Fibroblast of villous mesenchyme (primary cell): ENCODE measurements at regions not wholly inside any gene's neighbourhood (a gene's known extent, or its start where the extent isn't known, plus 50 kb on each side); places are given as distances from the start of the nearest gene placed in this dataset.

ENCODE experiments used
- DNase-seq: peaks from one replicate; pipeline ENCODE4 v3.0.0-alpha.2; 2010; ENCODE audit warnings: low read depth
- H3K4me3 ChIP-seq: 2 replicates; pipeline ENCODE4 v1.5.1; 2011; ENCODE audit warnings: low read depth, mild to moderate bottlenecking, low read length
- CTCF ChIP-seq: IDR thresholded peaks from 2 replicates; pipeline ENCODE4 v1.5.1; 2012; ENCODE audit warnings: low read depth, mild to moderate bottlenecking, low read length; ENCODE audit not compliant: insufficient read depth

- DNase-seq = no peak
- H3K4me3 ChIP-seq = no peak overlapping the region
- no peak for TF ChIP-seq CTCF
These were observed 373.0 kb downstream of the ALG10 start for GRCh38 chr12:34395056-34396005.

- no peak for TF ChIP-seq CTCF
- DNase-seq = no peak
- no peak overlapping the region for H3K4me3 ChIP-seq
These were observed 373.9 kb downstream of the ALG10 start for GRCh38 chr12:34396006-34396860.

DNA sequence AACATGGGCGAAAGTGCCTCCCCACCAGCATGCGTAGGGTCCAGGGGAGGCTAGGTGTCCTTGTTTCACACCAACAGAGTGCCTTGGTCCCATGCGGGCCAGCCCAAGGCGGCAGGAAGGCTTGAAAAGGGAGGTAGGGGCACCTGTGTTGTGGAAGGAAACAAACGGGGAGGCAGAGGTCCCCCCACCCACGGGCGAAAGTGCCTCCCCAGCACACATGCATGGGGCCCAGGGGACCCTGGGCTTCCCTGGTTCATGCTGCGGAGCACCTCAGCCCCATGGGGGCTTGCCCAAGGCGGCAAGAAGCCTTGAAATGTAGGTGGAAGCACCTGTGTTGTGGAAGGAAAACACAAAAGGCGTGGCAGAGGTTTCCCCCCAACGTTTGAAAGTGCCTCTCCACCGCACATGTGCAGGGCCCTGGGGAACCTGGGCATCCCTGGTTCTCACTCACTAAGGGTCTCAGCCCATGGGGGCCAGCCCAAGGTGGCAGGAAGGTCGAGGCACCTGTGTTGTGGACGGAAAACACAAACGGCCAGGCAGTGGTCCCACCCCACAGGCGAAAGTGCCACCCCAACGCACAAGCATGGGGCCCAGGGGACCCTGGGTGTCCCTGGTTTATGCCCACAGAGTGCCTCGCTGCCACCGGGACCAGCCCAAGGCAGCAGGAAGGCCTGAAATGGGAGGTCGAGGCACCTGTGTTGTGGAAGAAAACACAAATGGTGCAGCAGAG lies 374.7 kb downstream of the ALG10 start:
- H3K4me3 ChIP-seq = no peak overlapping the region
- no peak for DNase-seq
- no peak for TF ChIP-seq CTCF

DNA sequence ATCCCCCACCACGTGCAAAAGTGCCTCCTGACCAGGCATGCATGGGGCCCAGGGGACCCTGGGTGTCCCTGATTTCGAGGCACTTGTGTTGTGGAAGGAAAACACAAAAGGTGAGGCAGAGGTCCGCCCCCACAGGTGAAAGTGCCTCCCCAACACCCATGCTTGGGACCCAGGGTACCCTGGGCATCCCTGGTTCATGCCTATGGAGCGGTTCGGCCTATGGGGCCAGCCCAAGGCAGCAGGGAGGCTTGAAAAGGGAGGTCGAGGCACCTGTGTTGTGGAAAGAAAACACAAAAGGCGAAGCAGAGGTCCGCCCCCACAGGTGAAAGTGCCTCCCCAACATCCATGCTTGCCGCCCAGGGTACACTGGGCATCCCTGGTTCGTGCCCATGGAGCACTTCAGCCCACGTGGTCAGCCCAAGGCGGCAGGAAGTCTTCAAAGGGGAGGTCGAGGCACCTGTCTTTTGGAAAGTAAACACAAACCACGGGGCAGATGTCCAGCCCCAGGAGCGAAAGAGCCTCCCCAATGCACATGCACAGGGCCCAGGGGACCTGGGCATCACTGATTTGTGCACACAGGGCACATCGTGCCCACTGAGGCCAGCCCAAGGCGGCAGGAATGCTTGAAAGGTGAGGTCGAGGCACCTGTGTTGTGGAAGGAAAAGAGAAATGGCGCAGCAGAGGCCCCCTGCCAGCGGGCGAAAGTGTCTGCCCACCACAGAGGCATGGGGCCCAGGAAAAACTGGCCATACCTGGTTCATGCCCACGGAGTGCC lies 375.5 kb downstream of the ALG10 start:
- no peak overlapping the region for H3K4me3 ChIP-seq
- DNase-seq = no peak
- no peak for TF ChIP-seq CTCF

DNA sequence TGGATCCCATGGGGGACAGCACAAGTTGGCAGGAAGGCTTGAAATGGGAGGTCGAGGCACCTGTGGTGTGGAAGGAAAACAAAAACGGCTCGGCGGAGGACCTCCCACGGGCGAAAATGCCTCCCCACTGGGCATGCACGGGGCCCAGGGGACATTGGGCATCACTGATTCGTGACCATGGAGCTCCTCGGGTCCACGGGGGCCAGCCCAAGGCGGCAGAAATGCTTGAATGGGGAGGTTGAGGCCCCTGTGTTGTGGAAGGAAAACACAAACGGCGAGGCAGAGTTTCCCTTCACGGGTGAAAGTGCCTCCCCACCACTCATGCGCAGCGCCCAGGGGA lies 376.0 kb downstream of the ALG10 start:
- no peak overlapping the region for H3K4me3 ChIP-seq
- TF ChIP-seq CTCF = no peak
- no peak for DNase-seq
